Stimulated activated CD8-positive, alpha-beta memory T cell treated with anti-CD3 and anti-CD28 coated beads, Interleukin-15, amount 100 ng/mL, for 4 hours (primary cell): ENCODE measurements at regions not wholly inside any gene's neighbourhood (a gene's known extent, or its start where the extent isn't known, plus 50 kb on each side); places are given as distances from the start of the nearest gene placed in this dataset.
A peak's percentile ranks its signal among the peaks of the same experiment; 100 is the strongest.
"Not testable (repeated sequence)": the region's sequence is repeated elsewhere in the genome, so short reads cannot be mapped to it uniquely, and the experiment has no call there.

Experiments
- DNase-seq, 2 donors: peaks; one replicate each; pipeline ENCODE4 v3.0.0-alpha.2; 2020; ENCODE audit warnings: low read depth in 2 of 2

- DNase-seq, result no peak
These were observed 96.0 kb downstream of the RASGEF1B start for GRCh38 chr4:81375745-81376144.

- no peak for DNase-seq
These were observed 101.8 kb downstream of the RASGEF1B start for GRCh38 chr4:81369886-81370285.

- no peak for DNase-seq
These were observed 104.9 kb downstream of the RASGEF1B start for GRCh38 chr4:81366779-81367178.

- DNase-seq, result no peak
These were observed 111.0 kb downstream of the RASGEF1B start for GRCh38 chr4:81360737-81361136.

- DNase-seq, result no peak
These were observed 112.5 kb downstream of the RASGEF1B start for GRCh38 chr4:81359207-81359606.

- DNase-seq, result no peak
These were observed 113.6 kb downstream of the RASGEF1B start for GRCh38 chr4:81358154-81358553.

- DNase-seq, result no peak
These were observed 115.1 kb downstream of the RASGEF1B start for GRCh38 chr4:81356621-81357020.

GRCh38 chr4:81355136-81355535 is 116.6 kb downstream of the RASGEF1B start:
- DNase-seq, result no peak

GRCh38 chr4:81353861-81354260 is 117.8 kb downstream of the RASGEF1B start:
- DNase-seq, result no peak

- DNase-seq, result no peak
These were observed 119.3 kb downstream of the RASGEF1B start for GRCh38 chr4:81352446-81352835.

- peak in 1 of 2 donors; percentile 34 for DNase-seq
These were observed 119.9 kb downstream of the RASGEF1B start for GRCh38 chr4:81351654-81352445.

GRCh38 chr4:81350040-81350439 is 121.7 kb downstream of the RASGEF1B start:
- no peak for DNase-seq

GRCh38 chr4:81348778-81349094 is 123.0 kb downstream of the RASGEF1B start:
- DNase-seq, result no peak

GRCh38 chr4:81348086-81348777 is 123.5 kb downstream of the RASGEF1B start:
- no peak for DNase-seq

GRCh38 chr4:81346719-81347118 is 125.0 kb downstream of the RASGEF1B start:
- DNase-seq, result no peak

- DNase-seq, result no peak
These were observed 128.2 kb downstream of the RASGEF1B start for GRCh38 chr4:81343536-81343935.

- DNase-seq, result no peak
These were observed 128.0 kb upstream of the PRKG2 start for GRCh38 chr4:81343046-81343445.

GRCh38 chr4:81337211-81337610 is 122.2 kb upstream of the PRKG2 start:
- DNase-seq, result no peak

- DNase-seq, result no peak
These were observed 120.3 kb upstream of the PRKG2 start for GRCh38 chr4:81335122-81335912.

GRCh38 chr4:81330018-81330417 is 115.0 kb upstream of the PRKG2 start:
- DNase-seq, result no peak

- no peak for DNase-seq
These were observed 111.6 kb upstream of the PRKG2 start for GRCh38 chr4:81326581-81326980.

- not testable (repeated sequence) for DNase-seq
These were observed 109.6 kb upstream of the PRKG2 start for GRCh38 chr4:81324594-81324993.

- no peak for DNase-seq
These were observed 104.6 kb upstream of the PRKG2 start for GRCh38 chr4:81319657-81320056.
